AG09319 (cell line): ENCODE measurements at regions not wholly inside any gene's neighbourhood (a gene's known extent, or its start where the extent isn't known, plus 50 kb on each side); places are given as distances from the start of the nearest gene placed in this dataset.

Experiments used
- DNase-seq: peaks from one replicate; pipeline ENCODE4 v3.0.0-alpha.2; 2010; ENCODE audit warnings: low read depth; ENCODE audit errors: extremely low read depth
- CTCF ChIP-seq: IDR thresholded peaks from 2 replicates; pipeline ENCODE4 v1.5.1; 2011; ENCODE audit warnings: low read depth, mild to moderate bottlenecking, inconsistent platforms, low read length, moderate library complexity

- no peak for DNase-seq
- TF ChIP-seq CTCF: no peak
Observed at GRCh38 chr11:28702450-28702790, 594.2 kb downstream of the METTL15 start.

- DNase-seq: no peak
- TF ChIP-seq CTCF: no peak
Observed at GRCh38 chr11:28701760-28702449, 593.7 kb downstream of the METTL15 start.

GRCh38 chr11:28699701-28700100, 591.5 kb downstream of the METTL15 start:
- no peak for TF ChIP-seq CTCF
- DNase-seq: no peak

GRCh38 chr11:28697920-28698827, 590.0 kb downstream of the METTL15 start:
- peak; percentile 73 for TF ChIP-seq CTCF
- DNase-seq: peak; percentile 3

GRCh38 chr11:28696591-28696990, 588.4 kb downstream of the METTL15 start:
- no peak for TF ChIP-seq CTCF
- DNase-seq: no peak

- DNase-seq: no peak
- TF ChIP-seq CTCF: no peak
Observed at GRCh38 chr11:28690746-28691145, 582.6 kb downstream of the METTL15 start.

GRCh38 chr11:28684011-28684586, 575.9 kb downstream of the METTL15 start:
- DNase-seq: no peak
- no peak for TF ChIP-seq CTCF
